HK-2 (cell line): ENCODE measurements at regions not wholly inside any gene's neighbourhood (a gene's known extent, or its start where the extent isn't known, plus 50 kb on each side); places are given as distances from the start of the nearest gene placed in this dataset.

Source experiments
- DNase-seq: peaks from one replicate; pipeline ENCODE4 v3.0.0-alpha.2; 2018; ENCODE audit not compliant: unreplicated experiment

GRCh38 chr9:81741103-81741502, 51.8 kb upstream of the TLE1 start:
- DNase-seq = no peak

GRCh38 chr9:81748091-81748490, 58.7 kb upstream of the TLE1 start:
- DNase-seq = no peak

- DNase-seq = no peak
Measured at GRCh38 chr9:81753436-81753835, 64.1 kb upstream of the TLE1 start.

- peak; percentile 37 for DNase-seq
Measured at GRCh38 chr9:81754245-81754644, 64.9 kb upstream of the TLE1 start.

- no peak for DNase-seq
Measured at GRCh38 chr9:81755721-81756120, 66.4 kb upstream of the TLE1 start.

- no peak for DNase-seq
Measured at GRCh38 chr9:81756561-81756960, 67.2 kb upstream of the TLE1 start.

- no peak for DNase-seq
Measured at GRCh38 chr9:81758123-81758797, 68.9 kb upstream of the TLE1 start.

- peak; percentile 46 for DNase-seq
Measured at GRCh38 chr9:81759680-81760215, 70.4 kb upstream of the TLE1 start.

- DNase-seq = no peak
Measured at GRCh38 chr9:81767921-81768320, 78.6 kb upstream of the TLE1 start.

- DNase-seq = no peak
Measured at GRCh38 chr9:81771571-81771970, 82.2 kb upstream of the TLE1 start.

- DNase-seq = no peak
Measured at GRCh38 chr9:81772144-81772543, 82.8 kb upstream of the TLE1 start.

GRCh38 chr9:81776390-81776789, 87.0 kb upstream of the TLE1 start:
- DNase-seq = no peak

GRCh38 chr9:81776834-81777233, 87.5 kb upstream of the TLE1 start:
- no peak for DNase-seq

- DNase-seq = no peak
Measured at GRCh38 chr9:81777482-81777881, 88.1 kb upstream of the TLE1 start.

- DNase-seq = no peak
Measured at GRCh38 chr9:81782313-81782995, 93.1 kb upstream of the TLE1 start.

GRCh38 chr9:81787747-81788632, 98.6 kb upstream of the TLE1 start:
- DNase-seq = peak; percentile 67

GRCh38 chr9:81789721-81790120, 100.4 kb upstream of the TLE1 start:
- DNase-seq = no peak

- DNase-seq = no peak
Measured at GRCh38 chr9:81790166-81790565, 100.8 kb upstream of the TLE1 start.

GRCh38 chr9:81791076-81791475, 101.7 kb upstream of the TLE1 start:
- no peak for DNase-seq

GRCh38 chr9:81798606-81799005, 109.3 kb upstream of the TLE1 start:
- no peak for DNase-seq

GRCh38 chr9:81801190-81801589, 111.8 kb upstream of the TLE1 start:
- DNase-seq = no peak

- no peak for DNase-seq
Measured at GRCh38 chr9:81804306-81804705, 115.0 kb upstream of the TLE1 start.
